ENCODE measurements at regions not wholly inside any gene's neighbourhood (a gene's known extent, or its start where the extent isn't known, plus 50 kb on each side); places are given as distances from the start of the nearest gene placed in this dataset.

DNA sequence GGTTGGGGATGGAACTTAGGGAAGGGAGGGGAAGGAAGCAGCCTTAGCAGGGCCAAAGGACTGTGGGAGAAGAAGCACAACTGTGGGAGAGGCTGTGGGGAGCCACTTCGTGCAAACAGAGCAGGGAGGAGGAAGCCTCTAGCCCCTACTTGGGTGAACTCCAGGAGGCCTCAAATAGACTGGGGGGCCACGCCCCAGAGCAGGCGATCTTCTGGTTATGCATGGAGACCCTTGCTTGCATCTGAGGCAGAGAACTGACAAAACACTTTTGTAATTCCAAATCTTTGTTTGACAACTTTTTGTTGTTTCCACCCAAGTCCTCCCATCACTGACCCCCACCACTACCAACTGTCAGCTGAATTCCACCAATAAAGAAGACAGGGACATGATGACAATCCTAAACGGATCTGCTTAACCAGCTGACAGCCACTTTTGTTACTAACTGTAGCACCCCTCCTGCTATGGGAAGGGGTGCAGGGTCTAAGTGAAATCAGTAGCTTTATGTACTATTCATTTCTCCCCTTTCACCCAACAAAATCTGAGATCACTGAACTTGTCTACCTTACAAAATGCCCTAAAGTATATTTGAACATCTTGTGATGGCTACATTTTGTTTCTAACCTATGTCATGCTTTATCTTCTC, 80.5 kb upstream of the CPO start:
- TF ChIP-seq POLR2A (IDR thresholded peaks at IDR 0.05; ENCODE audit: low read depth, low read length) (no peak), POLR2AphosphoS5 (IDR thresholded peaks at IDR 0.05; ENCODE audit: low read depth, low read length) (no peak)

Measured in GM12891 (cell line).